ENCODE measurements at regions not wholly inside any gene's neighbourhood (a gene's known extent, or its start where the extent isn't known, plus 50 kb on each side); places are given as distances from the start of the nearest gene placed in this dataset.
"Not testable (repeated sequence)": the region's sequence is repeated elsewhere in the genome, so short reads cannot be mapped to it uniquely, and the experiment has no call there.

GRCh38 chr4:124061413-124061812 is 651.1 kb downstream of the ANKRD50 start:
- no peak for TF ChIP-seq CTCF (IDR thresholded peaks at IDR 0.05; ENCODE audit: low read depth, low read length)
- no peak overlapping the region for H3K4me3 ChIP-seq (ENCODE audit: low read depth, low read length)

GRCh38 chr4:124065422-124065821 is 647.1 kb downstream of the ANKRD50 start:
- H3K4me3 ChIP-seq (ENCODE audit: low read depth, low read length): no peak overlapping the region
- TF ChIP-seq CTCF (IDR thresholded peaks at IDR 0.05; ENCODE audit: low read depth, low read length): no peak

- H3K4me3 ChIP-seq (ENCODE audit: low read depth, low read length): no peak overlapping the region
- TF ChIP-seq CTCF (IDR thresholded peaks at IDR 0.05; ENCODE audit: low read depth, low read length): no peak
Measured at GRCh38 chr4:124065936-124066335, 646.6 kb downstream of the ANKRD50 start.

- no peak overlapping the region for H3K4me3 ChIP-seq (ENCODE audit: low read depth, low read length)
- TF ChIP-seq CTCF (IDR thresholded peaks at IDR 0.05; ENCODE audit: low read depth, low read length): no peak
Measured at GRCh38 chr4:124066595-124066994, 645.9 kb downstream of the ANKRD50 start.

- TF ChIP-seq CTCF (IDR thresholded peaks at IDR 0.05; ENCODE audit: low read depth, low read length): no peak
- no peak overlapping the region for H3K4me3 ChIP-seq (ENCODE audit: low read depth, low read length)
Measured at GRCh38 chr4:124067046-124067445, 645.5 kb downstream of the ANKRD50 start.

- TF ChIP-seq CTCF (IDR thresholded peaks at IDR 0.05; ENCODE audit: low read depth, low read length): no peak
- H3K4me3 ChIP-seq (ENCODE audit: low read depth, low read length): no peak overlapping the region
Measured at GRCh38 chr4:124070688-124071484, 641.6 kb downstream of the ANKRD50 start.

GRCh38 chr4:124075276-124075675 is 637.3 kb downstream of the ANKRD50 start:
- not testable (repeated sequence) for H3K4me3 ChIP-seq (ENCODE audit: low read depth, low read length)
